Psoas muscle (tissue), 7 donors: ENCODE measurements at regions not wholly inside any gene's neighbourhood (a gene's known extent, or its start where the extent isn't known, plus 50 kb on each side); places are given as distances from the start of the nearest gene placed in this dataset.

Experiments
- ATAC-seq, 4 donors: fragments of 200-7000 bp; cut with Tn5 transposase; one replicate each; pipeline ENCODE4 v1.9.1; 2020; ENCODE audit warnings: moderate library complexity in 3 of 4, mild to moderate bottlenecking in 2 of 4
- DNase-seq, 2 donors: peaks; one replicate each; pipeline ENCODE4 v3.0.0-alpha.2; 2020
- H3K27ac ChIP-seq: fragments of 200-600 bp; one replicate; pipeline ENCODE4 v1.8.0; 2022
- H3K27me3 ChIP-seq, 3 donors: fragments of 200-600 bp in 1 of 3; one replicate each; pipeline versions ENCODE4 v1.6.1 to v1.8.0; 2013 to 2022; ENCODE audit warnings: low read length in 2 of 3, mild to moderate bottlenecking in 2 of 3, moderate library complexity in 1 of 3; ENCODE audit not compliant: insufficient read depth in 3 of 3
- H3K36me3 ChIP-seq, 2 donors: fragments of 200-600 bp in 1 of 2; one replicate each; pipeline versions ENCODE4 v1.6.1 to v1.8.0; 2013 to 2022; ENCODE audit warnings: low read depth in 1 of 2, mild to moderate bottlenecking in 1 of 2, moderate library complexity in 1 of 2; ENCODE audit not compliant: insufficient read depth in 1 of 2
- H3K4me1 ChIP-seq: fragments of 200-600 bp; one replicate; pipeline ENCODE4 v1.8.0; 2022
- H3K4me3 ChIP-seq: fragments of 200-600 bp; one replicate; pipeline ENCODE4 v1.8.0; 2022; ENCODE audit warnings: mild to moderate bottlenecking
- H3K9me3 ChIP-seq: fragments of 200-600 bp; one replicate; pipeline ENCODE4 v1.8.0; 2022
- CTCF ChIP-seq: fragments of 200-600 bp; IDR thresholded peaks from one replicate; pipeline ENCODE4 v1.8.0; 2022; ENCODE audit warnings: antibody characterized with exemption
- WGBS, 3 donors: extraction: QIAGEN DNeasy Blood & Tissue Kit; methylation state at CpG; one replicate each; pipeline versions ENCODE4 v1.1.6 to v1.1.7; 2013; 5-methylcytosine and 5-hydroxymethylcytosine counted together
- intact Hi-C, 2 donors: fragments of 100-400 bp; cut with DNase I; formaldehyde crosslinking; loops; one replicate each; pipeline versions ENCODE4 v1.11.0 to v1.14.2; 2022
- donor health status: healthy with polysubstance abuse.
- donor health status: DM: no; HTN: no; CAD: no; lungs with moderate emphysema.
- donor health status: Bipolar disorder and iron deficiency.
- donor health status: healthy.
- donor health status: DM: yes; HTN: yes; CAD: no.
- donor health status: DM: no; HTN: no; CAD: no.
- donor health status: DM: yes; HTN: yes; CAD: no.

- no peaks in the 10 kb centered on the region for H3K4me1 ChIP-seq
- 43 to 55% (median 55%) methylated on average over 8 of the region's 8 CpGs for WGBS, 3 donors
- no peak overlapping the region for H3K4me3 ChIP-seq
- no peaks in the 10 kb centered on the region for H3K9me3 ChIP-seq
- ATAC-seq, result no peak
- no peak for DNase-seq
- no peaks in the 10 kb centered on the region for H3K36me3 ChIP-seq
- TF ChIP-seq CTCF, result no peak
- intact Hi-C loops, result no loop called here
- H3K27me3 ChIP-seq, result no peaks in the 10 kb centered on the region
- H3K27ac ChIP-seq, result no peak overlapping the region
These were observed 2016.6 kb downstream of the MAT2B start for GRCh38 chr5:165521816-165522610.

GRCh38 chr5:165525271-165525670 is 2019.9 kb downstream of the MAT2B start:
- Histone ChIP-seq H3K27ac (no peak overlapping the region), H3K27me3 (no peaks in the 10 kb centered on the region), H3K36me3 (no peaks in the 10 kb centered on the region), H3K9me3 (no peaks in the 10 kb centered on the region), H3K4me1 (no peaks in the 10 kb centered on the region), H3K4me3 (no peak overlapping the region)
- TF ChIP-seq CTCF, result no peak
- ATAC-seq (no peak), DNase-seq (no peak)
- WGBS, 3 donors, result 71 to 72% (median 72%) methylated on average over 5 of the region's 5 CpGs
- intact Hi-C loops, result no loop called here

- intact Hi-C loops, result no loop called here
- WGBS, 3 donors, result 80 to 83% (median 82%) methylated on average over 3 of the region's 3 CpGs
- no peaks in the 10 kb centered on the region for H3K36me3 ChIP-seq
- DNase-seq (no peak), ATAC-seq (no peak)
- H3K4me1 ChIP-seq, result no peaks in the 10 kb centered on the region
- no peak for TF ChIP-seq CTCF
- no peaks in the 10 kb centered on the region for H3K27me3 ChIP-seq
- H3K4me3 ChIP-seq, result no peak overlapping the region
- H3K9me3 ChIP-seq, result no peaks in the 10 kb centered on the region
- no peak overlapping the region for H3K27ac ChIP-seq
These were observed 2020.9 kb downstream of the MAT2B start for GRCh38 chr5:165526357-165526756.

GRCh38 chr5:165527577-165527976 is 2022.2 kb downstream of the MAT2B start:
- H3K4me3 ChIP-seq, result no peak overlapping the region
- intact Hi-C loops, result no loop called here
- WGBS, 3 donors, result 67 to 75% (median 71%) methylated on average over 4 of the region's 4 CpGs
- no peaks in the 10 kb centered on the region for H3K27me3 ChIP-seq
- ATAC-seq, result no peak
- no peak overlapping the region for H3K27ac ChIP-seq
- H3K36me3 ChIP-seq, result no peaks in the 10 kb centered on the region
- no peaks in the 10 kb centered on the region for H3K9me3 ChIP-seq
- no peak for TF ChIP-seq CTCF
- H3K4me1 ChIP-seq, result no peaks in the 10 kb centered on the region
- DNase-seq, result no peak

DNA sequence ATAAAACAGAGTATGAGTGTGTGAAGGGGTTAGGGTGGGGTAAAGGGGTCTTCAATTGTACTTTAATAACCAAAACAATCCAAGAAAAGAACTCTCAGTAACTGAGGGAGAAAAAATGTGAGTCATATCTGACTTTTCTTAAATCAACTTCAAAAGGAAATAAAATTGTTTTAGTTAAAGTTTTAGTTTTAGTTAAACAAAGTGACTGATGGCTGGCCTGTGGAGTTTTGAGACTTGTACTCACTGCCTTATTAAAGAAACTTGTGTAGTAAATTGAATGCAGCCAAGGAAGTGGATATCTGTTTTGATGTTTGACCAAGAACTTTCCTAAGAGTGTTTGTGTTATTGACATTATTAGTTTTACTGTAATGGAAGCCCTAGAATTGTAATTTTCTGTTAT is 2032.6 kb downstream of the MAT2B start:
- intact Hi-C loops, result no loop called here
- H3K4me3 ChIP-seq, result no peak overlapping the region
- no peaks in the 10 kb centered on the region for H3K4me1 ChIP-seq
- no peak for TF ChIP-seq CTCF
- no peak for DNase-seq
- ATAC-seq, result no peak
- no peak overlapping the region for H3K27ac ChIP-seq
- H3K27me3 ChIP-seq, result no peaks in the 10 kb centered on the region
- H3K9me3 ChIP-seq, result no peaks in the 10 kb centered on the region
- no peaks in the 10 kb centered on the region for H3K36me3 ChIP-seq
